IgD-negative memory B cell (primary cell): ENCODE measurements at regions not wholly inside any gene's neighbourhood (a gene's known extent, or its start where the extent isn't known, plus 50 kb on each side); places are given as distances from the start of the nearest gene placed in this dataset.
A peak's percentile ranks its signal among the peaks of the same experiment; 100 is the strongest.

Experiments
- H3K27ac Mint-ChIP-seq, 3 donors: one replicate each; pipeline ENCODE4 v1.8.0; 2020 to 2022; ENCODE audit warnings: mild to moderate bottlenecking in 3 of 3, mixed read lengths in 3 of 3, moderate library complexity in 1 of 3
- H3K27me3 Mint-ChIP-seq: one replicate; pipeline ENCODE4 v1.8.0; 2021; ENCODE audit warnings: mixed read lengths
- H3K36me3 Mint-ChIP-seq: one replicate; pipeline ENCODE4 v1.8.0; 2020; ENCODE audit warnings: mild to moderate bottlenecking, mixed read lengths
- H3K4me1 Mint-ChIP-seq, 3 donors: one replicate each; pipeline ENCODE4 v1.8.0; 2020 to 2022; ENCODE audit warnings: mixed read lengths in 3 of 3, mild to moderate bottlenecking in 1 of 3
- H3K4me3 Mint-ChIP-seq, 4 donors: one replicate each; pipeline ENCODE4 v1.8.0; 2020 to 2022; ENCODE audit warnings: mild to moderate bottlenecking in 4 of 4, mixed read lengths in 4 of 4, moderate library complexity in 3 of 4
- H3K9me3 Mint-ChIP-seq, 3 donors: one replicate each; pipeline ENCODE4 v1.8.0; 2020 to 2021; ENCODE audit warnings: mixed read lengths in 3 of 3, mild to moderate bottlenecking in 1 of 3

- H3K4me1 Mint-ChIP-seq = peaks cover 0 to 3% (median 2%) of the 10 kb centered on the region in 3 donors
- H3K36me3 Mint-ChIP-seq = no peaks in the 10 kb centered on the region
- no peak overlapping the region for H3K27ac Mint-ChIP-seq
- H3K9me3 Mint-ChIP-seq = no peaks in the 10 kb centered on the region
- H3K27me3 Mint-ChIP-seq = peaks cover 2% of the 10 kb centered on the region
- no peak overlapping the region for H3K4me3 Mint-ChIP-seq
These were observed 53.0 kb upstream of the RAB18 start for GRCh38 chr10:27451054-27451453.

GRCh38 chr10:27450225-27450624 is 53.9 kb upstream of the RAB18 start:
- H3K9me3 Mint-ChIP-seq = no peaks in the 10 kb centered on the region
- H3K4me3 Mint-ChIP-seq = no peak overlapping the region

GRCh38 chr10:27449571-27449970 is 54.5 kb upstream of the RAB18 start:
- no peaks in the 10 kb centered on the region for H3K27me3 Mint-ChIP-seq
- no peaks in the 10 kb centered on the region for H3K36me3 Mint-ChIP-seq
- H3K27ac Mint-ChIP-seq = no peak overlapping the region
- peaks cover 0 to 3% (median 2%) of the 10 kb centered on the region in 3 donors for H3K4me1 Mint-ChIP-seq
- H3K4me3 Mint-ChIP-seq = no peak overlapping the region
- H3K9me3 Mint-ChIP-seq = no peaks in the 10 kb centered on the region

More at GRCh38 chr10:27450225-27450624, 53.9 kb upstream of the RAB18 start:
- no peaks in the 10 kb centered on the region for H3K36me3 Mint-ChIP-seq
- H3K4me1 Mint-ChIP-seq = peaks cover 0 to 3% (median 2%) of the 10 kb centered on the region in 3 donors
- H3K27me3 Mint-ChIP-seq = no peaks in the 10 kb centered on the region
- no peak overlapping the region for H3K27ac Mint-ChIP-seq

GRCh38 chr10:27448921-27449320 is 55.2 kb upstream of the RAB18 start:
- no peaks in the 10 kb centered on the region for H3K36me3 Mint-ChIP-seq
- no peaks in the 10 kb centered on the region for H3K9me3 Mint-ChIP-seq
- H3K27ac Mint-ChIP-seq = no peak overlapping the region
- peaks cover 0 to 3% (median 2%) of the 10 kb centered on the region in 3 donors for H3K4me1 Mint-ChIP-seq
- H3K27me3 Mint-ChIP-seq = no peaks in the 10 kb centered on the region
- no peak overlapping the region for H3K4me3 Mint-ChIP-seq

- H3K4me3 Mint-ChIP-seq = no peak overlapping the region
- no peaks in the 10 kb centered on the region for H3K36me3 Mint-ChIP-seq
- H3K4me1 Mint-ChIP-seq = peaks cover 0 to 3% (median 2%) of the 10 kb centered on the region in 3 donors
- no peaks in the 10 kb centered on the region for H3K27me3 Mint-ChIP-seq
- H3K27ac Mint-ChIP-seq = no peak overlapping the region
- H3K9me3 Mint-ChIP-seq = no peaks in the 10 kb centered on the region
These were observed 56.6 kb upstream of the RAB18 start for GRCh38 chr10:27447540-27447939.

GRCh38 chr10:27446091-27446918 is 57.8 kb upstream of the RAB18 start:
- Mint-ChIP-seq H3K9me3 (no peaks in the 10 kb centered on the region), H3K36me3 (no peaks in the 10 kb centered on the region), H3K27ac (peak overlapping the region in 1 of 3 donors; percentile 81), H3K4me1 (peaks cover 0 to 3% (median 2%) of the 10 kb centered on the region in 3 donors), H3K27me3 (no peaks in the 10 kb centered on the region), H3K4me3 (no peak overlapping the region)

- no peaks in the 10 kb centered on the region for H3K9me3 Mint-ChIP-seq
- no peaks in the 10 kb centered on the region for H3K36me3 Mint-ChIP-seq
- H3K4me3 Mint-ChIP-seq = no peak overlapping the region
- no peak overlapping the region for H3K27ac Mint-ChIP-seq
- H3K4me1 Mint-ChIP-seq = peaks cover 0 to 3% (median 2%) of the 10 kb centered on the region in 3 donors
- H3K27me3 Mint-ChIP-seq = no peaks in the 10 kb centered on the region
These were observed 59.0 kb upstream of the RAB18 start for GRCh38 chr10:27445070-27445469.

DNA sequence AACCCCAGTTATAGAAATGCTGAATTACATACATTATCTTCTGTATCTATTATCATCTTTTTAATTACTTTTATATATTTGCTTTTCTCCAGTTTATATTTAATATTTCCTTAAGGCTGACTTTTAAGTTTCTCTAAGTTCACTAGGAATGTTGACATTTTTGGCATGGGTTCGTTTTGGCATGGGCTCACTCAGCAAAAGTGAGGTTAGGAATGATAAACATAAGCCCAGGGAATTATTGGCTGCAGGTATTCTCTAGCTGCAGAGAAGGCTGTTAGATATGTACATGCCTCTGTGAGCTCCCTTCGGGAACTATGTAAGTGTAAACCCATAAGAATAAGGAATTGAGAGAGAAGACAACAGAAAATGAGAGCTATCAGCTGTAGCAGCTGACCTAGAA is 63.6 kb upstream of the RAB18 start:
- Mint-ChIP-seq H3K27ac (no peak overlapping the region), H3K36me3 (peaks cover 3% of the 10 kb centered on the region), H3K27me3 (no peaks in the 10 kb centered on the region), H3K4me1 (peaks cover 0 to 1% (median 0%) of the 10 kb centered on the region in 3 donors), H3K9me3 (no peaks in the 10 kb centered on the region), H3K4me3 (no peak overlapping the region)

- Mint-ChIP-seq H3K4me1 (peaks cover 0 to 1% (median 0%) of the 10 kb centered on the region in 3 donors), H3K36me3 (peaks cover 3% of the 10 kb centered on the region), H3K27ac (no peak overlapping the region), H3K27me3 (no peaks in the 10 kb centered on the region), H3K9me3 (no peaks in the 10 kb centered on the region), H3K4me3 (no peak overlapping the region)
These were observed 64.1 kb upstream of the RAB18 start for GRCh38 chr10:27440021-27440420.

GRCh38 chr10:27439101-27439500 is 65.0 kb upstream of the RAB18 start:
- Mint-ChIP-seq H3K36me3 (peaks cover 3% of the 10 kb centered on the region), H3K27me3 (no peaks in the 10 kb centered on the region), H3K4me1 (peaks cover 0 to 1% (median 0%) of the 10 kb centered on the region in 3 donors), H3K9me3 (no peaks in the 10 kb centered on the region), H3K4me3 (no peak overlapping the region), H3K27ac (no peak overlapping the region)

GRCh38 chr10:27437775-27438174 is 66.3 kb upstream of the RAB18 start:
- Mint-ChIP-seq H3K36me3 (peaks cover 3% of the 10 kb centered on the region), H3K4me1 (peaks cover 0 to 1% (median 0%) of the 10 kb centered on the region in 3 donors), H3K4me3 (no peak overlapping the region), H3K27me3 (no peaks in the 10 kb centered on the region), H3K9me3 (no peaks in the 10 kb centered on the region), H3K27ac (no peak overlapping the region)

GRCh38 chr10:27436710-27437109 is 67.4 kb upstream of the RAB18 start:
- Mint-ChIP-seq H3K9me3 (no peaks in the 10 kb centered on the region), H3K4me1 (peaks cover 0 to 1% (median 0%) of the 10 kb centered on the region in 3 donors), H3K36me3 (peaks cover 3% of the 10 kb centered on the region), H3K4me3 (no peak overlapping the region), H3K27me3 (no peaks in the 10 kb centered on the region), H3K27ac (no peak overlapping the region)

DNA sequence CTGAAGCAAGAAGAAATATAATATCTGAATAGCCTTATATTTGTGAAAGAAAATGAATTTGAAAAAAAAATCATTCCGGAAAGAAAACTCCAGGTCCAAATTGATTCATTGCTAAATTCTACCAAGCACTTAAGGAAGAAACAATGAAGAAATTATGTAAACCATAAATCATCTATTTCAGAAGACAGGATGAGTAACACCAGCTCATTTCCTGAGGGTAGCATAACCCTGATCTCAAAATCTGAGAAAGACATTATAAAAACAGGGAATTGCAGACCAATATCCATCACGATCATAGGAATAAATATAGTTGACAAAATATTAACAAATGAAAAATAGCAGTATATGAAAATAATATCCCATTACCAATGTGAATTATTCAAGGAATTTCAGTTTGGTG is 70.1 kb upstream of the RAB18 start:
- H3K9me3 Mint-ChIP-seq = no peaks in the 10 kb centered on the region
- H3K27me3 Mint-ChIP-seq = no peaks in the 10 kb centered on the region
- H3K36me3 Mint-ChIP-seq = peaks cover 3% of the 10 kb centered on the region
- H3K27ac Mint-ChIP-seq = no peak overlapping the region
- H3K4me1 Mint-ChIP-seq = peaks cover 0 to 1% (median 0%) of the 10 kb centered on the region in 3 donors
- no peak overlapping the region for H3K4me3 Mint-ChIP-seq

- Mint-ChIP-seq H3K9me3 (peaks cover 8 to 13% (median 13%) of the 10 kb centered on the region in 3 donors), H3K36me3 (no peaks in the 10 kb centered on the region), H3K4me1 (no peaks in the 10 kb centered on the region), H3K27me3 (peaks cover 1% of the 10 kb centered on the region), H3K27ac (no peak overlapping the region), H3K4me3 (no peak overlapping the region)
These were observed 77.1 kb upstream of the RAB18 start for GRCh38 chr10:27426948-27427467.

- Mint-ChIP-seq H3K9me3 (no peaks in the 10 kb centered on the region), H3K4me1 (no peaks in the 10 kb centered on the region), H3K36me3 (no peaks in the 10 kb centered on the region), H3K27ac (no peak overlapping the region), H3K27me3 (peaks cover 11% of the 10 kb centered on the region), H3K4me3 (no peak overlapping the region)
These were observed 90.2 kb upstream of the RAB18 start for GRCh38 chr10:27413831-27414348.

DNA sequence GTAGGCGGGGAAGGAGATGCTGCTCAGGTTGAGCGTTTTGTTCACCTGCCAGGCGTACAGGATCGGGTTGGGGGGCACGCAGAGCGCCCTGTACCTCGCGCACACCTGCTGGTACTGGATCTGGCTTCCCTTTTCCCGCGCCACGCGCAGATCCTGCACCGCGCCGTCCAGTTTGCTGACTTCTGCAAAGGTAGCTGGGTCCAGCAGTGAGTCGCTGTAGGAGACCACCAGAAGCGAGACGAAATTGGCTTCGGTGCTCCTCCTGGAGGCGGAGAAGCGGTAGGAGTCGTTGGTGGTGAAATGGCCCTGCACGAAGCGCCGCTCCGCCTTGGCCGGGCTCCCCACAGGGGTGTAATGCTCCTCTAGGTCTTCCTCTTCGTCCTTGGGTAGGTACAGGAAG is 90.7 kb upstream of the RAB18 start:
- peaks cover 11% of the 10 kb centered on the region for H3K27me3 Mint-ChIP-seq
- no peaks in the 10 kb centered on the region for H3K9me3 Mint-ChIP-seq
- H3K4me1 Mint-ChIP-seq = no peaks in the 10 kb centered on the region
- no peak overlapping the region for H3K4me3 Mint-ChIP-seq
- no peaks in the 10 kb centered on the region for H3K36me3 Mint-ChIP-seq
- H3K27ac Mint-ChIP-seq = no peak overlapping the region
